HCT116 (cell line): ENCODE measurements at regions not wholly inside any gene's neighbourhood (a gene's known extent, or its start where the extent isn't known, plus 50 kb on each side); places are given as distances from the start of the nearest gene placed in this dataset.

Source experiments
- ATAC-seq: fragments of 200-7000 bp; cut with Tn5 transposase; 2 replicates; pipeline ENCODE4 v1.9.1; 2020; ENCODE audit warnings: mild to moderate bottlenecking, moderate library complexity
- BruUV-seq: library from RNA; stranded (reverse); fragments of 400-500 nt; replicated peaks from 2 replicates; lab custom pipeline; 2021; lab: Mats Ljungman, UMichigan
- CTCF ChIA-PET: fragments of 300-600 bp; sonication (Branson Sonifier 250); formaldehyde crosslinking; loops from one replicate; lab custom pipeline; 2021; ENCODE audit warnings: antibody characterized with exemption; lab: Charles Lee
- POLR2A ChIA-PET: fragments of 300-600, 350-600 bp; sonication (Branson Sonifier 250); formaldehyde crosslinking; loops from one replicate; lab custom pipeline; 2021; ENCODE audit warnings: antibody characterized with exemption; lab: Charles Lee
- RAD21 ChIA-PET, 2 experiments: fragments of 300-600 bp; sonication (Branson Sonifier 250); formaldehyde crosslinking; loops; one replicate each; lab custom pipeline; 2023; ENCODE audit warnings: low total read pairs in 2 of 2; ENCODE audit not compliant: uncharacterized antibody in 2 of 2, unreplicated experiment in 2 of 2, low non-redundant PET in 1 of 2; lab: Charles Lee
- DNase-seq: peaks from one replicate; pipeline ENCODE4 v3.0.0-alpha.2; 2010; ENCODE audit warnings: low read depth, low spot score
- H2AFZ ChIP-seq: fragments of 200-600 bp; shearing (Covaris generic), sonication (generic); 2 replicates; pipeline ENCODE4 v1.6.1; 2017; ENCODE audit warnings: low read depth, mixed run types, mixed read lengths, antibody characterized with exemption, low read length; ENCODE audit not compliant: poor library complexity, severe bottlenecking
- H3K27ac ChIP-seq: 2 replicates; pipeline ENCODE4 v1.5.1; 2012; ENCODE audit warnings: low read depth, low read length
- H3K27me3 ChIP-seq: fragments of 200-600 bp; sonication (generic); 2 replicates; pipeline ENCODE4 v1.6.1; 2016; ENCODE audit warnings: mixed run types, low read length, mixed read lengths; ENCODE audit not compliant: insufficient read depth
- H3K36me3 ChIP-seq, 2 experiments: fragments of 200-500 bp in 1 of 2; fragments of 200-600 bp in 1 of 2; sonication (Bioruptor generic) in 1 of 2; sonication (generic) in 1 of 2; 2 replicates each; pipeline versions ENCODE4 v1.5.1 to v1.6.1; 2014 to 2016; ENCODE audit warnings: low read length in 2 of 2, inconsistent platforms in 1 of 2, mixed read lengths in 1 of 2, mixed run types in 1 of 2; ENCODE audit not compliant: insufficient read depth in 2 of 2, control insufficient read depth in 1 of 2
- H3K4me1 ChIP-seq, 2 experiments: fragments of 200-600 bp in 1 of 2; sonication (generic) in 1 of 2; 2 replicates each; pipeline versions ENCODE4 v1.5.1 to v1.6.1; 2012 to 2017; ENCODE audit warnings: low read length in 2 of 2, inconsistent platforms in 1 of 2, mild to moderate bottlenecking in 1 of 2, mixed read lengths in 1 of 2, mixed run types in 1 of 2, moderate library complexity in 1 of 2; ENCODE audit not compliant: insufficient read depth in 2 of 2, control insufficient read depth in 1 of 2
- H3K4me2 ChIP-seq: fragments of 200-600 bp; sonication (generic); 2 replicates; pipeline ENCODE4 v1.6.1; 2017; ENCODE audit warnings: mixed run types, low read length, mixed read lengths
- H3K4me3 ChIP-seq, 2 experiments: fragments of 200-600 bp in 1 of 2; sonication (generic) in 1 of 2; replicated peaks in 1 of 2; 2 replicates each; pipeline ENCODE4 v1.5.1; 2011 to 2016; ENCODE audit warnings: low read length in 2 of 2, control low read depth in 1 of 2, low read depth in 1 of 2, mild to moderate bottlenecking in 1 of 2, mixed read lengths in 1 of 2, mixed run types in 1 of 2
- H3K79me2 ChIP-seq: fragments of 200-600 bp; sonication (generic); 2 replicates; pipeline ENCODE4 v1.6.1; 2017; ENCODE audit warnings: mild to moderate bottlenecking, mixed run types, low read length, moderate library complexity, mixed read lengths; ENCODE audit not compliant: insufficient read depth
- H3K9ac ChIP-seq: fragments of 200-600 bp; sonication (generic); 2 replicates; pipeline ENCODE4 v1.6.1; 2016; ENCODE audit warnings: low read length, mixed read lengths
- H3K9me2 ChIP-seq: fragments of 200-600 bp; sonication (generic), shearing (Covaris generic); 2 replicates; pipeline ENCODE4 v1.6.1; 2017; ENCODE audit warnings: mixed run types, mild to moderate bottlenecking, moderate library complexity; ENCODE audit not compliant: insufficient read depth
- H3K9me3 ChIP-seq, 2 experiments: fragments of 200-500 bp in 1 of 2; fragments of 200-600 bp in 1 of 2; sonication (Bioruptor generic) in 1 of 2; sonication (generic) in 1 of 2; 2 replicates each; pipeline ENCODE4 v1.6.1; 2014 to 2017; ENCODE audit warnings: low read length in 2 of 2, mixed read lengths in 2 of 2, inconsistent platforms in 1 of 2, low read depth in 1 of 2, mild to moderate bottlenecking in 1 of 2, mixed run types in 1 of 2, moderate library complexity in 1 of 2; ENCODE audit not compliant: control insufficient read depth in 1 of 2, insufficient read depth in 1 of 2
- H4K20me1 ChIP-seq: fragments of 200-600 bp; sonication (generic), shearing (Covaris generic); 2 replicates; pipeline ENCODE4 v1.6.1; 2017; ENCODE audit warnings: mixed run types, mild to moderate bottlenecking, moderate library complexity; ENCODE audit not compliant: insufficient read depth
- CBX3 ChIP-seq: IDR thresholded peaks from 2 replicates; pipeline ENCODE4 v1.6.1; 2012; ENCODE audit warnings: low read depth
- CTCF ChIP-seq, 3 experiments: fragments of 200-600 bp in 1 of 3; sonication (generic) in 1 of 3; IDR thresholded peaks in 2 of 3; conservative IDR thresholded peaks in 1 of 3; 2 replicates each; pipeline ENCODE4 v1.5.1; 2012 to 2017; ENCODE audit warnings: low read depth in 2 of 3, low read length in 2 of 3, antibody characterized with exemption in 1 of 3, borderline replicate concordance in 1 of 3, control low read depth in 1 of 3, mild to moderate bottlenecking in 1 of 3, mixed read lengths in 1 of 3, mixed run types in 1 of 3, moderate library complexity in 1 of 3; ENCODE audit not compliant: insufficient read depth in 1 of 3
- EGR1 ChIP-seq: IDR thresholded peaks from 2 replicates; pipeline ENCODE4 v1.6.1; 2012; ENCODE audit warnings: low read depth
- FOSL1 ChIP-seq: IDR thresholded peaks from 2 replicates; pipeline ENCODE4 v1.6.1; 2012; ENCODE audit warnings: low read depth
- POLR2AphosphoS5 ChIP-seq: IDR thresholded peaks from 2 replicates; pipeline ENCODE4 v1.6.1; 2011; ENCODE audit warnings: mild to moderate bottlenecking, low read depth, low read length, moderate library complexity
- SP1 ChIP-seq: IDR thresholded peaks from 2 replicates; pipeline ENCODE4 v1.6.1; 2012; ENCODE audit warnings: low read depth
- SRF ChIP-seq: IDR thresholded peaks from 2 replicates; pipeline ENCODE4 v1.6.1; 2012; ENCODE audit warnings: low read depth
- TCF7L2 ChIP-seq: IDR thresholded peaks from 2 replicates; pipeline ENCODE4 v1.7.0; 2011; ENCODE audit warnings: borderline replicate concordance, inconsistent platforms; ENCODE audit not compliant: insufficient read depth, insufficient read length; ENCODE audit errors: extremely low read depth
- YY1 ChIP-seq: IDR thresholded peaks from 2 replicates; pipeline ENCODE4 v1.6.1; 2011; ENCODE audit warnings: low read length, low read depth, moderate library complexity, mild to moderate bottlenecking; ENCODE audit not compliant: insufficient replicate concordance; ENCODE audit errors: extremely low read depth
- intact Hi-C: fragments of 100-400 bp; cut with micrococcal nuclease; formaldehyde crosslinking; loops from 2 replicates; pipeline ENCODE4 v1.10.0; 2022

GRCh38 chr15:48064421-48064820, 56.4 kb upstream of the SLC24A5 start:
- TF ChIP-seq POLR2AphosphoS5 (no peak), EGR1 (no peak), TCF7L2 (no peak)
- no peak overlapping the region for H3K4me3 ChIP-seq
- H3K9me3 ChIP-seq: no peaks in the 10 kb centered on the region; a peak in 1 of 4 replicates
- no peak overlapping the region for H2AFZ ChIP-seq
- no TSS peak for BruUV-seq
- no peaks in the 10 kb centered on the region for H3K79me2 ChIP-seq
- H3K36me3 ChIP-seq: no peaks in the 10 kb centered on the region
- H3K9me2 ChIP-seq: no peaks in the 10 kb centered on the region
- H3K4me1 ChIP-seq: no peaks in the 10 kb centered on the region
- intact Hi-C loops: no loop called here
- RAD21 ChIA-PET: no interaction called here
- H3K27me3 ChIP-seq: no peaks in the 10 kb centered on the region
- no peak overlapping the region for H3K9ac ChIP-seq
- no peak overlapping the region for H3K4me2 ChIP-seq
- no peak for DNase-seq
- H4K20me1 ChIP-seq: no peaks in the 10 kb centered on the region
- CTCF ChIA-PET: no interaction called here
- H3K27ac ChIP-seq: no peak overlapping the region
- no peak for ATAC-seq
- POLR2A ChIA-PET: no interaction called here

- Histone ChIP-seq H3K27ac (no peak overlapping the region), H4K20me1 (no peaks in the 10 kb centered on the region), H3K27me3 (no peaks in the 10 kb centered on the region), H3K9ac (no peak overlapping the region), H3K4me3 (no peak overlapping the region), H2AFZ (no peak overlapping the region), H3K79me2 (no peaks in the 10 kb centered on the region), H3K9me2 (no peaks in the 10 kb centered on the region)
- intact Hi-C loops: no loop called here
- ATAC-seq (no peak), DNase-seq (no peak)
- no TSS peak for BruUV-seq
- CTCF ChIA-PET: no interaction called here
- RAD21 ChIA-PET: no interaction called here
- POLR2A ChIA-PET: no interaction called here
- TF ChIP-seq CBX3 (no peak), TCF7L2 (no peak), YY1 (no peak), CTCF (IDR thresholded peaks at IDR 0.05 in 2 of 3, conservative IDR thresholded peaks at IDR 0.05 in 1 of 3; ENCODE audit: borderline replicate concordance in 1 of 3, insufficient read depth in 1 of 3, low read depth in 2 of 3, low read length in 2 of 3) (no peak), SRF (no peak), SP1 (no peak), FOSL1 (no peak)
- TF ChIP-seq, all 23 proteins: peak for 0
- Histone ChIP-seq H3K36me3 (no peaks in the 10 kb centered on the region), H3K4me1 (no peaks in the 10 kb centered on the region), H3K9me3 (no peaks in the 10 kb centered on the region; a peak in 2 of 4 replicates), H3K4me2 (no peak overlapping the region)
These were observed 54.3 kb upstream of the SLC24A5 start for GRCh38 chr15:48066456-48066855.
